ENCODE measurements at regions not wholly inside any gene's neighbourhood (a gene's known extent, or its start where the extent isn't known, plus 50 kb on each side); places are given as distances from the start of the nearest gene placed in this dataset.

DNA sequence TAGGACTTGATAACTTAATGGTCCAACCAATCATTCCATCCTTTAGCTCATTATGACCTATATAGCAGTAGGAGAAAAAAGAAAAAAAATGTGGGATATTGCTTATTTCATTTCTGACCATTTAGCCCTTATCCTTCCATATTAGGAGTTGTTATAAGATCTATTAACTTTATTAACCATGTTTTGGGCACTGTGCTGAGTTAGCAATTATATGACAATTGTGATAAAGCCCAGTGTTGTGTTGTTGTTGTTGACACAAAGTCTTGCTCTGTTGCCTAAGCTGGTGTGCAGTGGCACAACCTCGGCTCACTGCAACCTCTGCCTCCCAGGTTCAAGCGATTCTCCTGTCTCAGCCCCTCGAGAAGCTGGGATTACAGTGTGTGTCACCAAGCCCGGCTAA lies 569.7 kb upstream of the FOXG1 start:
- TF ChIP-seq, protein P1, sequence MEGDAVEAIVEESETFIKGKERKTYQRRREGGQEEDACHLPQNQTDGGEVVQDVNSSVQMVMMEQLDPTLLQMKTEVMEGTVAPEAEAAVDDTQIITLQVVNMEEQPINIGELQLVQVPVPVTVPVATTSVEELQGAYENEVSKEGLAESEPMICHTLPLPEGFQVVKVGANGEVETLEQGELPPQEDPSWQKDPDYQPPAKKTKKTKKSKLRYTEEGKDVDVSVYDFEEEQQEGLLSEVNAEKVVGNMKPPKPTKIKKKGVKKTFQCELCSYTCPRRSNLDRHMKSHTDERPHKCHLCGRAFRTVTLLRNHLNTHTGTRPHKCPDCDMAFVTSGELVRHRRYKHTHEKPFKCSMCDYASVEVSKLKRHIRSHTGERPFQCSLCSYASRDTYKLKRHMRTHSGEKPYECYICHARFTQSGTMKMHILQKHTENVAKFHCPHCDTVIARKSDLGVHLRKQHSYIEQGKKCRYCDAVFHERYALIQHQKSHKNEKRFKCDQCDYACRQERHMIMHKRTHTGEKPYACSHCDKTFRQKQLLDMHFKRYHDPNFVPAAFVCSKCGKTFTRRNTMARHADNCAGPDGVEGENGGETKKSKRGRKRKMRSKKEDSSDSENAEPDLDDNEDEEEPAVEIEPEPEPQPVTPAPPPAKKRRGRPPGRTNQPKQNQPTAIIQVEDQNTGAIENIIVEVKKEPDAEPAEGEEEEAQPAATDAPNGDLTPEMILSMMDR (IDR thresholded peaks at IDR 0.05; ENCODE audit: insufficient read depth, low read depth, low read length): no peak
- no peak for TF ChIP-seq EZH2 (IDR thresholded peaks at IDR 0.05; ENCODE audit: insufficient read depth, low read length)
